Upper lobe of left lung (tissue), 6 donors: ENCODE measurements at regions not wholly inside any gene's neighbourhood (a gene's known extent, or its start where the extent isn't known, plus 50 kb on each side); places are given as distances from the start of the nearest gene placed in this dataset.
"Not testable (repeated sequence)": the region's sequence is repeated elsewhere in the genome, so short reads cannot be mapped to it uniquely, and the experiment has no call there.

ENCODE experiments used
- ATAC-seq, 2 donors: fragments of 200-7000 bp; cut with Tn5 transposase; one replicate each; pipeline ENCODE4 v1.9.1; 2022; ENCODE audit warnings: mild to moderate bottlenecking in 2 of 2, moderate library complexity in 2 of 2; ENCODE audit not compliant: low FRiP score in 2 of 2
- DNase-seq, 2 donors: peaks; one replicate each; pipeline ENCODE4 v3.0.0-alpha.2; 2019 to 2020
- H3K27ac ChIP-seq, 4 donors: fragments of 200-600 bp; sonication (generic); one replicate each; pipeline ENCODE4 v1.5.1; 2016 to 2019
- H3K27me3 ChIP-seq, 4 donors: fragments of 200-600 bp; sonication (generic); one replicate each; pipeline ENCODE4 v1.5.1; 2017 to 2019
- H3K36me3 ChIP-seq, 4 donors: fragments of 200-600 bp; sonication (generic); one replicate each; pipeline ENCODE4 v1.5.1; 2016 to 2019
- H3K4me1 ChIP-seq, 4 donors: fragments of 200-600 bp; sonication (generic); one replicate each; pipeline ENCODE4 v1.5.1; 2018 to 2019
- H3K4me3 ChIP-seq, 4 donors: fragments of 200-600 bp; sonication (generic); one replicate each; pipeline ENCODE4 v1.5.1; 2017 to 2019; ENCODE audit warnings: mild to moderate bottlenecking in 2 of 4, moderate library complexity in 1 of 4
- H3K9me3 ChIP-seq, 4 donors: fragments of 200-600 bp; sonication (generic); one replicate each; pipeline ENCODE4 v1.5.1; 2018 to 2019
- CTCF ChIP-seq, 6 experiments: fragments of 450-650 bp in 4 of 6; fragments of 200-600 bp in 2 of 6; sonication (generic) in 2 of 6; IDR thresholded peaks; one replicate each; pipeline ENCODE4 v1.5.1; 2016 to 2019; ENCODE audit warnings: antibody characterized with exemption in 6 of 6
- EP300 ChIP-seq, 4 donors: sonication (generic); formaldehyde crosslinking; IDR thresholded peaks; one replicate each; pipeline ENCODE4 v1.5.1; 2017; ENCODE audit warnings: antibody characterized with exemption in 4 of 4, control low read depth in 2 of 4
- POLR2A ChIP-seq, 4 donors: fragments of 450-650 bp; IDR thresholded peaks; one replicate each; pipeline ENCODE4 v1.5.1; 2016 to 2017; ENCODE audit warnings: antibody characterized with exemption in 4 of 4, mild to moderate bottlenecking in 2 of 4
- POLR2AphosphoS5 ChIP-seq, 2 donors: sonication (generic); formaldehyde crosslinking; IDR thresholded peaks; one replicate each; pipeline ENCODE4 v1.5.1; 2017; ENCODE audit warnings: antibody characterized with exemption in 2 of 2
- WGBS, 2 donors: methylation state at CpG; one replicate each; pipeline ENCODE4 v1.1.5; 2017 to 2018; 5-methylcytosine and 5-hydroxymethylcytosine counted together
- donor health status: DM: no; HTN: no; CAD: no; lungs with moderate emphysema.
- donor health status: DM: no; HTN: yes; CAD: no; lungs with severe emphysema.

- no peaks in the 10 kb centered on the region for H3K9me3 ChIP-seq
- TF ChIP-seq POLR2AphosphoS5 (IDR thresholded peaks at IDR 0.05) (no peak), POLR2A (IDR thresholded peaks at IDR 0.05) (no peak), EP300 (IDR thresholded peaks at IDR 0.05) (no peak), CTCF (IDR thresholded peaks at IDR 0.05) (no peak)
- no peaks in the 10 kb centered on the region for H3K36me3 ChIP-seq
- H3K4me3 ChIP-seq = no peak overlapping the region
- no peaks in the 10 kb centered on the region for H3K27me3 ChIP-seq
- no peak overlapping the region for H3K27ac ChIP-seq
- H3K4me1 ChIP-seq = no peaks in the 10 kb centered on the region
- WGBS, 2 donors = 77 to 80% methylated on average over 2 of the region's 2 CpGs
- DNase-seq = no peak
- no peak for ATAC-seq
Observed at GRCh38 chr3:34078418-34078817, 280.0 kb downstream of the PDCD6IP start.

- H3K27ac ChIP-seq, ATAC-seq, H3K4me3 ChIP-seq, H3K27me3 ChIP-seq, H3K4me1 ChIP-seq, H3K36me3 ChIP-seq, H3K9me3 ChIP-seq, DNase-seq: not testable (repeated sequence)
- WGBS, 2 donors = 91 to 96% methylated on average over 3 of the region's 3 CpGs
Observed at GRCh38 chr3:34079849-34080248, 281.4 kb downstream of the PDCD6IP start.

GRCh38 chr3:34090379-34090778 lies 291.9 kb downstream of the PDCD6IP start:
- not testable (repeated sequence) for H3K4me3 ChIP-seq, DNase-seq, H3K27ac ChIP-seq, ATAC-seq, H3K9me3 ChIP-seq, H3K4me1 ChIP-seq, H3K36me3 ChIP-seq, H3K27me3 ChIP-seq
- 91 to 94% methylated on average over 7 of the region's 7 CpGs for WGBS, 2 donors

GRCh38 chr3:34090876-34091275 lies 292.4 kb downstream of the PDCD6IP start:
- TF ChIP-seq EP300 (IDR thresholded peaks at IDR 0.05) (no peak), CTCF (IDR thresholded peaks at IDR 0.05) (no peak), POLR2AphosphoS5 (IDR thresholded peaks at IDR 0.05) (no peak), POLR2A (IDR thresholded peaks at IDR 0.05) (no peak)
- 73 to 85% methylated on average over 4 of the region's 4 CpGs for WGBS, 2 donors
- DNase-seq = no peak
- no peaks in the 10 kb centered on the region for H3K27me3 ChIP-seq
- ATAC-seq = no peak
- no peak overlapping the region for H3K27ac ChIP-seq
- H3K4me3 ChIP-seq = no peak overlapping the region
- no peaks in the 10 kb centered on the region for H3K36me3 ChIP-seq
- H3K9me3 ChIP-seq = no peaks in the 10 kb centered on the region
- no peaks in the 10 kb centered on the region for H3K4me1 ChIP-seq

- 89 to 95% methylated on average over 2 to 9 of the region's 9 CpGs for WGBS, 2 donors
- H3K36me3 ChIP-seq, H3K4me3 ChIP-seq, H3K4me1 ChIP-seq, ATAC-seq, H3K27ac ChIP-seq, H3K27me3 ChIP-seq, DNase-seq, H3K9me3 ChIP-seq: not testable (repeated sequence)
Observed at GRCh38 chr3:34094280-34094679, 295.9 kb downstream of the PDCD6IP start.

- Histone ChIP-seq H3K36me3 (no peaks in the 10 kb centered on the region), H3K9me3 (no peaks in the 10 kb centered on the region), H3K4me3 (no peak overlapping the region), H3K4me1 (no peaks in the 10 kb centered on the region), H3K27ac (no peak overlapping the region), H3K27me3 (no peaks in the 10 kb centered on the region)
- ATAC-seq (no peak), DNase-seq (no peak)
- TF ChIP-seq CTCF (IDR thresholded peaks at IDR 0.05) (no peak), POLR2AphosphoS5 (IDR thresholded peaks at IDR 0.05) (no peak), EP300 (IDR thresholded peaks at IDR 0.05) (no peak), POLR2A (IDR thresholded peaks at IDR 0.05) (no peak)
- 55 to 64% methylated on average over 4 of the region's 4 CpGs for WGBS, 2 donors
Observed at GRCh38 chr3:34102288-34102687, 303.9 kb downstream of the PDCD6IP start.

GRCh38 chr3:34106379-34106778 lies 307.9 kb downstream of the PDCD6IP start:
- no peak overlapping the region for H3K27ac ChIP-seq
- TF ChIP-seq POLR2A (IDR thresholded peaks at IDR 0.05) (no peak), POLR2AphosphoS5 (IDR thresholded peaks at IDR 0.05) (no peak), CTCF (IDR thresholded peaks at IDR 0.05) (no peak), EP300 (IDR thresholded peaks at IDR 0.05) (no peak)
- ATAC-seq = no peak
- H3K27me3 ChIP-seq = no peaks in the 10 kb centered on the region
- no peaks in the 10 kb centered on the region for H3K9me3 ChIP-seq
- H3K36me3 ChIP-seq = no peaks in the 10 kb centered on the region
- H3K4me1 ChIP-seq = no peaks in the 10 kb centered on the region
- DNase-seq = no peak
- no peak overlapping the region for H3K4me3 ChIP-seq
- 72 to 87% methylated on average over 3 of the region's 3 CpGs for WGBS, 2 donors
